Neural progenitor cell (in vitro differentiated cells): ENCODE measurements at regions not wholly inside any gene's neighbourhood (a gene's known extent, or its start where the extent isn't known, plus 50 kb on each side); places are given as distances from the start of the nearest gene placed in this dataset.

ENCODE experiments used
- EZH2 ChIP-seq: fragments of 200-600 bp; sonication (generic); IDR thresholded peaks from 2 replicates; pipeline ENCODE4 v1.6.1; 2017; ENCODE audit warnings: antibody characterized with exemption, mild to moderate bottlenecking, moderate library complexity
- EZH2phosphoT487 ChIP-seq: fragments of 200-600 bp; sonication (generic); IDR thresholded peaks from 2 replicates; pipeline ENCODE4 v1.6.1; 2017; ENCODE audit warnings: antibody characterized with exemption
- TF ChIP-seq, protein P1 (sequence below): fragments of 200-600 bp; sonication (generic); IDR thresholded peaks from 2 replicates; pipeline ENCODE4 v1.5.1; 2017; ENCODE audit warnings: antibody characterized with exemption, mild to moderate bottlenecking

DNA sequence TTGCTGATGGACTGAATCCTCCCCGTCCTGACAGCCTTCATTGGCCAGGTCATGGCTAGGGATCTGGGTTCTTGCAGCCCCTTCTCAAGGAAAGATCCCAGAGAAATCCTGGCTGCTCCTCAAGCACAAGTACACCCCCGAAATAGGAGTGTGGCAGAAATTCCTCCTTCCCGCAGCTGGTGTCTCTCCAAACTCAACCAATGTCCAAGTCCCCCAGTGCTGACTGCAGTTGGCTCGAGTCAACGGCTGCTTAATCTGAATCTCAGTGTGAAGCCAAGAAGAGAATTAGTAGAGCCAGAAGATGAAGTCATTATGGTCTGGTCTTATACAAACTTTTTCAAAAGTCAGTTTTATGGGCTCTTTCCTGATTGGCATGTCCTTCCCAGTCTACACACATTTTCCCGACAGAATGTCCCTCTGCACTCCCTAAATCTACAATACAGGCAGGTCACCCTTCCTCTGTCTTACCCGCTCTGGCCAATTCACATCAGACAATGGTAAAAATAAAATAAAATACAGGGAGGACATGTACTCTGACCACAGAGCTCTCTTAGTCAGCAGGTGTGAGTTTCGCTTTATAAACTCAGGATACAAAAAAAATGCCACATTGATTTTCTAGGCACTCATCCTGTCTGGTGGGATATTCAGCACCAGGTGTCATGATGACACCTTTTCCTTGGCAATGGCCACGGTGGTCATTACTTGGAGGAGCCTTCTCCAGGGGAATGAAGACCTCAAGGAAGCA, 76.9 kb upstream of the PAPOLG start:
- TF ChIP-seq, protein P1, sequence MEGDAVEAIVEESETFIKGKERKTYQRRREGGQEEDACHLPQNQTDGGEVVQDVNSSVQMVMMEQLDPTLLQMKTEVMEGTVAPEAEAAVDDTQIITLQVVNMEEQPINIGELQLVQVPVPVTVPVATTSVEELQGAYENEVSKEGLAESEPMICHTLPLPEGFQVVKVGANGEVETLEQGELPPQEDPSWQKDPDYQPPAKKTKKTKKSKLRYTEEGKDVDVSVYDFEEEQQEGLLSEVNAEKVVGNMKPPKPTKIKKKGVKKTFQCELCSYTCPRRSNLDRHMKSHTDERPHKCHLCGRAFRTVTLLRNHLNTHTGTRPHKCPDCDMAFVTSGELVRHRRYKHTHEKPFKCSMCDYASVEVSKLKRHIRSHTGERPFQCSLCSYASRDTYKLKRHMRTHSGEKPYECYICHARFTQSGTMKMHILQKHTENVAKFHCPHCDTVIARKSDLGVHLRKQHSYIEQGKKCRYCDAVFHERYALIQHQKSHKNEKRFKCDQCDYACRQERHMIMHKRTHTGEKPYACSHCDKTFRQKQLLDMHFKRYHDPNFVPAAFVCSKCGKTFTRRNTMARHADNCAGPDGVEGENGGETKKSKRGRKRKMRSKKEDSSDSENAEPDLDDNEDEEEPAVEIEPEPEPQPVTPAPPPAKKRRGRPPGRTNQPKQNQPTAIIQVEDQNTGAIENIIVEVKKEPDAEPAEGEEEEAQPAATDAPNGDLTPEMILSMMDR = no peak
- TF ChIP-seq EZH2phosphoT487 (no peak), EZH2 (no peak)
